Calu3 (cell line): ENCODE measurements at regions not wholly inside any gene's neighbourhood (a gene's known extent, or its start where the extent isn't known, plus 50 kb on each side); places are given as distances from the start of the nearest gene placed in this dataset.
A peak's percentile ranks its signal among the peaks of the same experiment; 100 is the strongest.

ENCODE experiments used
- BruUV-seq: library from RNA; stranded (reverse); fragments of 400-500 nt; replicated peaks from 2 replicates; lab custom pipeline; 2021; lab: Mats Ljungman, UMichigan
- CTCF ChIA-PET: fragments of 300-600 bp; sonication (Branson Sonifier 250); formaldehyde crosslinking; loops from one replicate; lab custom pipeline; 2022; ENCODE audit warnings: antibody characterized with exemption; lab: Charles Lee
- DNase-seq: peaks from one replicate; pipeline ENCODE4 v3.0.0; 2022
- H3K27ac Mint-ChIP-seq: one replicate; pipeline ENCODE4 v1.8.0; 2022; ENCODE audit warnings: mixed read lengths; ENCODE audit not compliant: unreplicated experiment
- H3K27me3 Mint-ChIP-seq: one replicate; pipeline ENCODE4 v1.8.0; 2022; ENCODE audit warnings: mixed read lengths; ENCODE audit not compliant: unreplicated experiment
- H3K36me3 Mint-ChIP-seq: one replicate; pipeline ENCODE4 v1.8.0; 2022; ENCODE audit warnings: mild to moderate bottlenecking, moderate library complexity, mixed read lengths; ENCODE audit not compliant: insufficient read depth, unreplicated experiment
- H3K4me1 Mint-ChIP-seq: one replicate; pipeline ENCODE4 v1.8.0; 2022; ENCODE audit warnings: mild to moderate bottlenecking, low read depth, mixed read lengths; ENCODE audit not compliant: unreplicated experiment
- H3K4me3 Mint-ChIP-seq: one replicate; pipeline ENCODE4 v1.8.0; 2022; ENCODE audit warnings: mild to moderate bottlenecking, low read depth, moderate library complexity, mixed read lengths; ENCODE audit not compliant: unreplicated experiment
- H3K9me3 Mint-ChIP-seq: one replicate; pipeline ENCODE4 v1.8.0; 2022; ENCODE audit warnings: low read depth, mixed read lengths; ENCODE audit not compliant: unreplicated experiment
- CTCF ChIP-seq: fragments of 200-600 bp; IDR thresholded peaks from one replicate; pipeline ENCODE4 v1.8.0; 2022; ENCODE audit warnings: antibody characterized with exemption; ENCODE audit not compliant: unreplicated experiment
- intact Hi-C: fragments of 100-400 bp; cut with micrococcal nuclease; formaldehyde crosslinking; loops from one replicate; pipeline ENCODE4 v1.10.0; 2022; ENCODE audit not compliant: unreplicated experiment

GRCh38 chr12:19964549-19964948 is 403.8 kb upstream of the PDE3A start:
- no TSS peak for BruUV-seq
- no peak overlapping the region for H3K27ac Mint-ChIP-seq
- intact Hi-C loops, result no loop called here
- no peak for TF ChIP-seq CTCF
- no peak for DNase-seq
- H3K9me3 Mint-ChIP-seq, result no peaks in the 10 kb centered on the region
- no peaks in the 10 kb centered on the region for H3K27me3 Mint-ChIP-seq
- H3K36me3 Mint-ChIP-seq, result no peaks in the 10 kb centered on the region
- CTCF ChIA-PET, result no interaction called here
- no peak overlapping the region for H3K4me3 Mint-ChIP-seq
- peaks cover 20% of the 10 kb centered on the region for H3K4me1 Mint-ChIP-seq

GRCh38 chr12:19965196-19966038 is 402.9 kb upstream of the PDE3A start:
- no peak for TF ChIP-seq CTCF
- intact Hi-C loops, result loop anchor here (2.0 kb wide), 1 partner anchor 165 kb away; no protein-coding TSS in a partner anchor
- no peak for DNase-seq
- H3K27me3 Mint-ChIP-seq, result no peaks in the 10 kb centered on the region
- no peak overlapping the region for H3K27ac Mint-ChIP-seq
- H3K4me1 Mint-ChIP-seq, result peaks cover 29% of the 10 kb centered on the region
- no peaks in the 10 kb centered on the region for H3K36me3 Mint-ChIP-seq
- H3K9me3 Mint-ChIP-seq, result no peaks in the 10 kb centered on the region
- H3K4me3 Mint-ChIP-seq, result no peak overlapping the region
- no TSS peak for BruUV-seq
- CTCF ChIA-PET, result no interaction called here

- no TSS peak for BruUV-seq
- Mint-ChIP-seq H3K4me3 (peak overlapping the region; percentile 35), H3K36me3 (peaks cover 11% of the 10 kb centered on the region), H3K27me3 (no peaks in the 10 kb centered on the region), H3K4me1 (peaks cover 42% of the 10 kb centered on the region), H3K27ac (peak overlapping the region; percentile 95), H3K9me3 (no peaks in the 10 kb centered on the region)
- DNase-seq, result no peak
- TF ChIP-seq CTCF, result no peak
- intact Hi-C loops, result loop anchor here (2.0 kb wide), 1 partner anchor 166 kb away; no protein-coding TSS in a partner anchor
- CTCF ChIA-PET, result no interaction called here
Measured at GRCh38 chr12:19967001-19967400, 401.3 kb upstream of the PDE3A start.

- peak overlapping the region; percentile 95 for H3K27ac Mint-ChIP-seq
- no TSS peak for BruUV-seq
- H3K4me1 Mint-ChIP-seq, result peaks cover 46% of the 10 kb centered on the region
- peaks cover 12% of the 10 kb centered on the region for H3K36me3 Mint-ChIP-seq
- CTCF ChIA-PET, result interaction anchor here (0.6 to 0.7 kb wide), 2 partner anchors 43 to 52 kb away, joined by 3 read pairs; no protein-coding TSS in a partner anchor
- peak overlapping the region; percentile 35 for H3K4me3 Mint-ChIP-seq
- no peaks in the 10 kb centered on the region for H3K9me3 Mint-ChIP-seq
- no peaks in the 10 kb centered on the region for H3K27me3 Mint-ChIP-seq
- intact Hi-C loops, result loop anchor here (2.0 kb wide), 1 partner anchor 167 kb away; no protein-coding TSS in a partner anchor
- peak; percentile 49 for DNase-seq
- TF ChIP-seq CTCF, result no peak
Measured at GRCh38 chr12:19967431-19967830, 400.9 kb upstream of the PDE3A start.
